ENCODE measurements at regions not wholly inside any gene's neighbourhood (a gene's known extent, or its start where the extent isn't known, plus 50 kb on each side); places are given as distances from the start of the nearest gene placed in this dataset.

- TF ChIP-seq, protein P1, sequence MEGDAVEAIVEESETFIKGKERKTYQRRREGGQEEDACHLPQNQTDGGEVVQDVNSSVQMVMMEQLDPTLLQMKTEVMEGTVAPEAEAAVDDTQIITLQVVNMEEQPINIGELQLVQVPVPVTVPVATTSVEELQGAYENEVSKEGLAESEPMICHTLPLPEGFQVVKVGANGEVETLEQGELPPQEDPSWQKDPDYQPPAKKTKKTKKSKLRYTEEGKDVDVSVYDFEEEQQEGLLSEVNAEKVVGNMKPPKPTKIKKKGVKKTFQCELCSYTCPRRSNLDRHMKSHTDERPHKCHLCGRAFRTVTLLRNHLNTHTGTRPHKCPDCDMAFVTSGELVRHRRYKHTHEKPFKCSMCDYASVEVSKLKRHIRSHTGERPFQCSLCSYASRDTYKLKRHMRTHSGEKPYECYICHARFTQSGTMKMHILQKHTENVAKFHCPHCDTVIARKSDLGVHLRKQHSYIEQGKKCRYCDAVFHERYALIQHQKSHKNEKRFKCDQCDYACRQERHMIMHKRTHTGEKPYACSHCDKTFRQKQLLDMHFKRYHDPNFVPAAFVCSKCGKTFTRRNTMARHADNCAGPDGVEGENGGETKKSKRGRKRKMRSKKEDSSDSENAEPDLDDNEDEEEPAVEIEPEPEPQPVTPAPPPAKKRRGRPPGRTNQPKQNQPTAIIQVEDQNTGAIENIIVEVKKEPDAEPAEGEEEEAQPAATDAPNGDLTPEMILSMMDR (IDR thresholded peaks at IDR 0.05; ENCODE audit: low read depth, low read length) = no peak
These were observed 504.2 kb upstream of the TENM3 start for GRCh38 chr4:181739031-181739430.

DNA sequence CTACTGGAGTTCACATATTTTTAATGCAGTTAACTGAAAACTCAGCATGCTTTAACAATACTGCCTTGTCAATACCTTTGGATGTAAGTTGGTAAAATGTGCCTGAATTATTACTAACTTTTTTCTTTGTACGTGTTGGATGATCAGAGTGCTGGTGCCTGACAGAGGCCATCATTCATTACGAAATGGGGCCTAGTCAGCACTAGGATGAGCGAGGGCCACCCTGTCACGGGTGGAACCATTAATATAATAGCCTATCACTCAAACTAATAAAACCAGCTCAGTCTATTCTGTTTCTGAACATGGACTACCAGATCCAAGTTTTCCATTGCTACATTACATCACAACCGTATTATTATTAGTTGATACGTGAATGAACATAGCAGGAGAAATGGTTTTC, 501.7 kb upstream of the TENM3 start:
- TF ChIP-seq, protein P1 (IDR thresholded peaks at IDR 0.05; ENCODE audit: low read depth, low read length) = no peak
- no peak for DNase-seq (ENCODE audit: extremely low read depth, low read depth)

More at GRCh38 chr4:181739031-181739430, 504.2 kb upstream of the TENM3 start:
- no peak for DNase-seq (ENCODE audit: extremely low read depth, low read depth)

GRCh38 chr4:181745933-181746625, 497.1 kb upstream of the TENM3 start:
- DNase-seq (ENCODE audit: extremely low read depth, low read depth) = no peak
- TF ChIP-seq, protein P1 (IDR thresholded peaks at IDR 0.05; ENCODE audit: low read depth, low read length) = no peak

DNA sequence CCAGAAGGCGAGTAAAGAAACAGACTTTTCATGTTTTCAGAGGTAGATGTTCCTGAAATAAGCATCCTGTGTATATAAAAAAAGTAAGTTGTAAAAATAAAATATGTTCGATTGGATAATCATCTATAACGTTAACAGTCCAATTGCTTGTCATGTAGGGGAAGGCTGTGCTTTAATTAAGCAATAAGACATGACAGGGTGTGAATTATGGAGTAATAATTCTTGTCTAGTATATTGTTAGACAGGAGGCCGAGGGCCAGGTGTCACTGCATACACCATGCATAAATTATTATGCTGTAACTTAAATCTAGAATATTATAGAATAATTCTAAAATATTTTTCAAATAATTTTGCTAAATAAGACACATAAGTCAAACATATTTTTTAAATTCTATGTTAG, 494.6 kb upstream of the TENM3 start:
- DNase-seq (ENCODE audit: extremely low read depth, low read depth) = no peak
- TF ChIP-seq, protein P1 (IDR thresholded peaks at IDR 0.05; ENCODE audit: low read depth, low read length) = no peak

DNA sequence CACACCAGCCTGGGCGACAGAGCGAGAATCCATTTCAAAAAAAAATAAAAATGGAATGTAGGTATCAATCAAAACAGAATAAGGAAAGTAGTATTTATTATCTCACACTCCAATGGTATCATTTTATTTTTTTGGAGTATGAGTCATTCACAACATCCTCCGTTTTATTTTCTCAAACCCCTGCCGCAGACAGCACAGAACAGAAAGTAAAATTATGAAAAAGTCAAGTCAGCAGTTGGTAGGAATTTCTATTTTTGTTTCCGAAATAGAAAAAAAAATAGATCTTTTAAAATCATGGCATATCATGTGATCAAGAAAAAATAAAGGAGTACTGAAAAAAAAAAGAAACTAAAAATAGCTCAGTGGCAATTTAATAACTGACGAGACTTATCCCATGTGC, 490.7 kb upstream of the TENM3 start:
- no peak for DNase-seq (ENCODE audit: extremely low read depth, low read depth)
- TF ChIP-seq, protein P1 (IDR thresholded peaks at IDR 0.05; ENCODE audit: low read depth, low read length) = no peak

- TF ChIP-seq, protein P1 (IDR thresholded peaks at IDR 0.05; ENCODE audit: low read depth, low read length) = no peak
- DNase-seq (ENCODE audit: extremely low read depth, low read depth) = no peak
These were observed 490.0 kb upstream of the TENM3 start for GRCh38 chr4:181753207-181753606.

- no peak for DNase-seq (ENCODE audit: extremely low read depth, low read depth)
- TF ChIP-seq, protein P1 (IDR thresholded peaks at IDR 0.05; ENCODE audit: low read depth, low read length) = no peak
These were observed 487.4 kb upstream of the TENM3 start for GRCh38 chr4:181755846-181756245.
